HG03196 (cell line): ENCODE measurements at regions not wholly inside any gene's neighbourhood (a gene's known extent, or its start where the extent isn't known, plus 50 kb on each side); places are given as distances from the start of the nearest gene placed in this dataset.

Experiments
- ATAC-seq: cut with Tn5 transposase; IDR thresholded peaks from one replicate; pipeline ENCODE4 v1.9.1; 2021; ENCODE audit not compliant: unreplicated experiment

- ATAC-seq: peak; percentile 94
These were observed 218.1 kb downstream of the WDR11 start for GRCh38 chr10:121069061-121069850.

- no peak for ATAC-seq
These were observed 219.3 kb downstream of the WDR11 start for GRCh38 chr10:121070275-121071070.

GRCh38 chr10:121071901-121072300 is 220.7 kb downstream of the WDR11 start:
- ATAC-seq: no peak

GRCh38 chr10:121073728-121074127 is 222.6 kb downstream of the WDR11 start:
- no peak for ATAC-seq

GRCh38 chr10:121076776-121077715 is 225.9 kb downstream of the WDR11 start:
- no peak for ATAC-seq

- no peak for ATAC-seq
These were observed 226.9 kb downstream of the WDR11 start for GRCh38 chr10:121078036-121078435.

- ATAC-seq: no peak
These were observed 227.5 kb downstream of the WDR11 start for GRCh38 chr10:121078672-121079102.

- no peak for ATAC-seq
These were observed 228.1 kb downstream of the WDR11 start for GRCh38 chr10:121079226-121079625.

- no peak for ATAC-seq
These were observed 229.2 kb downstream of the WDR11 start for GRCh38 chr10:121080281-121080891.

GRCh38 chr10:121081306-121081705 is 230.1 kb downstream of the WDR11 start:
- ATAC-seq: no peak

GRCh38 chr10:121082984-121083383 is 231.8 kb downstream of the WDR11 start:
- no peak for ATAC-seq

GRCh38 chr10:121084016-121084674 is 233.0 kb downstream of the WDR11 start:
- no peak for ATAC-seq

GRCh38 chr10:121084675-121085070 is 233.5 kb downstream of the WDR11 start:
- ATAC-seq: no peak

- no peak for ATAC-seq
These were observed 234.2 kb downstream of the WDR11 start for GRCh38 chr10:121085367-121085766.

GRCh38 chr10:121087129-121087528 is 236.0 kb downstream of the WDR11 start:
- no peak for ATAC-seq

GRCh38 chr10:121087688-121088087 is 236.5 kb downstream of the WDR11 start:
- no peak for ATAC-seq

- no peak for ATAC-seq
These were observed 237.4 kb downstream of the WDR11 start for GRCh38 chr10:121088524-121088923.

- ATAC-seq: no peak
These were observed 238.3 kb downstream of the WDR11 start for GRCh38 chr10:121089434-121089833.

- no peak for ATAC-seq
These were observed 241.0 kb downstream of the WDR11 start for GRCh38 chr10:121091961-121092719.
